ENCODE measurements at regions not wholly inside any gene's neighbourhood (a gene's known extent, or its start where the extent isn't known, plus 50 kb on each side); places are given as distances from the start of the nearest gene placed in this dataset.

DNA sequence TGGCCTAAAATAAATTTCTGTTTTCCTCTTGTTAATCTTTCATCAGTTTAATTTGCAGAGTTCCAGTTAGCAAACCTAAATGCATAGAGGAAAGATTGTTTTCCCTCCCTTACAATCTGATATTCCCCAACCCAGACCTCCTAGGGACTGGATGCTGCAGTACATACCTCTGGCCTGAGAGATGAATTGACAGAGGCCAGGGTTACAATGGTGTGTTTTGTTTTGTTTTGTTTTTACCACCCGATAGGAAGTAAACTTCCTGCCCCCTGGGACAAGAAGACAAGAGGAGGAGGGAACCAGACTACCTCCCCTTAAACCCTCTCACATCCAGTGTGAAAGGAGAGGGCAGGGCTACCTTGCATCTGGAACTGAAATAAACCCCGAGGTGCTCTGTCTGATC, 319.0 kb downstream of the LRFN2 start:
- no peak for DNase-seq (ENCODE audit: low spot score)

DNA sequence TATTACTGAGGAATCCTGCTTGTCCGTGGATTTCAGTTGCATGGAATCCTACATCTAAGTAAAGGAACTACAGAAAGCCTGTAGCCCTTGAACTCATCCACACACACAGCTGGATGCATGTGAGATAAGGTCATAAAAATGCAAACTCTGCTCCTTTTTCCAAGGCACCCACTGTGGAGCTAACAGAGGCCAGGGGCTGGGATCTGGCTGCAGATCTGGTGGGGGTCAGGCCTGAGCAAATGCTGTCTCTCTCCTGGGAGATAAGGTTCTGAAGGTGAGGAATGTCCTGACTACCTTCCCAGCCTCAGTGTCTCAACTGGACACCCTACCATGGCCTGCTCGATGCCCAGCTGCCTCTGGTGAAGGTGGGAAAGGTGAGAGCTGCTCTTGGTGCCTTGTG, 321.5 kb downstream of the LRFN2 start:
- no peak for DNase-seq (ENCODE audit: low spot score)

DNA sequence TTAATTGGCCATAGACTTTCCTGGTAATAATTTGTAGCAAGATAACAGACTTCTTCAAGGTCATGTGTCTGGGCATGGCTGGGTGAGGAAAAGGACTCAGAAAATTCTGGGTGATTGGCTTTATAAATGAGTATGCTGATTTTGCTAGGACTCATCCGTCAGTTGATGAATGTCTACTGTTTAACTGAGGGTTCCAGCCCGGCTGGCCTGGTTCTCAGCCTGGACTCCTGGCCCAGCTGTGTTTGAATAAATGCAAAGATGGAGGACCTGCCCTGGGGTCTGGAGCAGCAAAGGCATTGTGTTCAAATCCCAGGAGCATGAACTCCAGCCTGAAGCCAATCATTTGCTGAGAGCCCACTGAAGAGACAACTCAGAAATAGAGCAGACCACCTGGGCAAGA, 323.2 kb downstream of the LRFN2 start:
- DNase-seq (ENCODE audit: low spot score), result no peak

DNA sequence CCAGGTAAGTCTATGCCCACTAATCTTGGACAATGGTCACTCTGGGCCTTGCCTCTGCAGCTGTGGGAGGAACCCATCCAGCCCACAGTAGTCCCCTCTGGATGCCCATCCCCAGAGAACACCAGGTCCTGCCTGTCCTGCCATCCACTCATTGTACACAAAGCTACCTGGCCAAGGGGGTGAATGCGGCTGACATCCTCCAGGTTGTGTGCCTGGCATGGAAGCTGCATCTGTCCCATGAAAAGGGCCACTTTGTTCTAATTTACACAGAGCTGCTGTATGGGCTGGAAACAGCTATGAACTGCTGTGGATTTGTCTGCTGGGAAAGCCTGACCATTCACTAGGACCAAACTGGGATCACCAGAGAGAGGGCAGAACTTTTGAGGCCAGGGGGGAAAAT, 324.8 kb downstream of the LRFN2 start:
- no peak for DNase-seq (ENCODE audit: low spot score)

DNA sequence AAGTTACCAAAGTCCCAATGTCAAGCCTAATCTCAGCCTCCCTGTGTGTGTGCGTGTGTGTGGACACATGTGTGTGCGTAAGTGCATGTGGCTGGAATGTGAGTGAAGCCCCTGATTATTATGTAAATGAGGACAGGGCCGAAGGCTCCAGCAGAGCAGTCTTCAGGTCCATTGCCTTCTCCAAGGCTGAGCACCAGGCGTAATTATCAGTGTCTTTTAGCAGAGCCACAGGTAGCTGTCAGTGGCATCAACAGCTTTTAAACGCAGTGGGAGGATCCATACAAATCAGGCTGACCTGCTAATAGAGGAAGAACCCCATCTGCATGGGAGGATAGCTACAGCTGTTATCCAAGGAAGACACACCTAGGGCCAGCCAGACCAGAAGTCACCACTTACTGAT, 324.3 kb upstream of the MOCS1 start:
- DNase-seq (ENCODE audit: low spot score), result no peak

DNA sequence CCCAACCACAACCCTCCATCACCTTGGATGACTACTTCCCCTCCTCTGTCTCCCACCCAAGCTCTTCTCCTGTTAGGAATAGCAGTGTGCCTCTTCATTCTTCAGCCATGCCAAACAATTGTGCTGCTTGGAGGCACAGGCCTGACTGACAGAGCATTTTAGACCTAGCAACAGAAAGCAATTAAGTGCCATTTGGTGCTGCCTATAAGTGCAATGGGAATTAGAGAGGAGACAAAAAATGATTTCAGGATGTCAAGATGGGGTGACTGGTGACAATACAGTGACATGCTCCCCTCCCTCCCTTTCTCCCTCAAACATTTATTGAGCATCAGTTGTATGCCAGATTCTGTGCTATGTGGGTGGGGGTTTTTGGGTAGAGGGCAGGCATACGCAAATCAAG, 322.6 kb upstream of the MOCS1 start:
- DNase-seq (ENCODE audit: low spot score), result no peak

DNA sequence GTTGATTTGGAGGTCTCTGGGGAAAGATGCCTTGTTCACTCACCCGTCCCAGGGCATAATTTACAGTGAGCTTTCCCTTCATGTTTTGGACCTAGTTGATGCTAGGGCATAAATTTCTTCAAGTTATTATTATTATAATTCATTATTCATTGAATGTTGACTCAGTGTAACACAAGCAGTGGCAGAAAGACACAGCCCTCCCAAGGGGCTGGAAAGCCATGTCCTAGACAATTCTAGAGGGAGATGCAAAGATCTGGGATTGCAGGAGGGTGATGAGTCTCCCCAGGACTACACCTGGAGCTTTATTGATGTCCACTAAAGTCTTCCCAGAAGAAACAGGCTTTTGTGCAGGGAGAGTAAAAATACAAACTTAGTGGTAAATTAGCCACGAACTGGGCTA, 322.0 kb upstream of the MOCS1 start:
- DNase-seq (ENCODE audit: low spot score), result no peak

DNA sequence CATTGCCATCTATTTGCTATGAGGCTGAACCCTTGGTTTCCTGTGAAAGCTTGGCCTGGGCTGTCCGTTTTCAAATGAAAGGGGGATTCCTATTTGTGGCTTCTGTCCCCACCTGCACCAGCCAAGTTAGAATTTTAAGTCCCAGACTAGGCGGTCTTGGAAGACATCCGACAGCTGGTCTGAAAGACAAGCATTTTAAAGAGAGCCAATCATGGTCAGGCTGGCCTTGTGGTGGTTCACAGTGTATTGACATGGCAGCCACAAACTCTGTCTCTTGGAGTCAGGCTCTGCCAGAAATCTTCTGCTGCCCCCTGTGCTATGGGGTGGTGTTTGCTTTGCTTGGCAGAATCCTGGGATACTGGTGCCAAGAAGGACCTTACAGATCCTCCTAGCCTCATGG, 319.2 kb upstream of the MOCS1 start:
- DNase-seq (ENCODE audit: low spot score), result no peak

DNA sequence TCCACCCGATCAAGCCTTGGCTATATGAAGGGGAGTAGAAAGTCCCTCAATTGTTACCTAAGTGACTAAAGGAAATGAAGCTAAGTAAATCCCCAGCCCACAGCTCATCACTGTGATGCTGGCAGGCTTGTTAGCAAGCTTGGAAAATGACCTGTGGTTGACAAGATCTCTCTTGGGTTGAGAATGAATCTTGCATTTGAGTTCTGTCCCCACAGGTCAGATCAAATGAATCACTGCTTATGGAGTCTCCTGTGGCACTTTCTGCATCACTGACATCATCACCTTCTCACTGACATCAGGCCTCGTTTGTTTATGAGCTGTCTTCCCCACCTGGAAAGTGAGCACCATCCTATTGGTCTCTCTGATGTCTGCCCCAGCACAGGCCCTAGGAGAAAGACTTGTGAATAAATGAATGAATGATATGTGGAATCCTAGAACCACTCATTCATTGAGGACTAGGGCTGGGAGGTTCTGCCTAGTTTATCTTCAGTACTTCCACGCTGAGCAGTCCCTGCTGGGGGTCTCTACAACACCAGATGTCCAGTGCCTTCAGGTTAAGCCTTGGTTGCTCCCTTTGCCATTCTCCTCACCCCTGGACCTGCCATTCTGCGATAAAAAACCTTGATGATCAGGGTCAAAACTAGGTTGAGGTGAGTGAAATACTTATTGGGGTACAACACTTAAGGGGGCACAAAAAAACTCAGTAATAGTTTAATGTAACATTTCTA, 318.4 kb upstream of the MOCS1 start:
- no peak for DNase-seq (ENCODE audit: low spot score)

DNA sequence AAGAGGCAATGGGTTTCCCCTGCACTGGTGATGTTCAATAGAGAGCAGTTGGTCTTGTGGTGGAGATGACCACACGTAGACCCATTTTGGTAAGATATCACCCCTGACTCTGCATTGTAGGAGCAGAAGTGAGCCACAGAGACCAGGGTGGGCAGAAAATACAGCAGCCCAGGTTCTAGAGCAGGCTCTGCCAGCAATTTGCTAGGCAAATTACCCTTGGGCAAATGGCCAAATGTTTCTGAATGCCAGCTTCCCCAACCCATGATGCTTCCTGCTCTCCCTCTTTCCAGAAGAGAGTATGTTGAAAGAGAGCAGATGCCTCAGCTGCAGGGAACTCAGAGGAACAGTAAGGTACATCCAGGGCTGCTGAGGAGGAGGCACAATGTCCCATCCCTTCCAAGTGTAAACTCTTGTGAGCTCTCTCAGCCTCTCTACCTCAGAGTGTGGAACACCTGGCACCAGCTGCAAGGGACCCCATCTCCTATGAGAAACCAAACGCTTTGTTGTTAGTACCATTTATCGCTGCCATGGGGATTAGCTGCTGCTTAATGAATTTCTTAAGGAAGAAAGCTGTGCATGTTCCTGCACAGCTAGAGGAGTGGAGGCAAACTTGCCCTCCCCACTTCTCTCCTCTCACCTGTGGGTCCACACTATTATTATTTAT, 317.5 kb upstream of the MOCS1 start:
- DNase-seq (ENCODE audit: low spot score), result no peak

DNA sequence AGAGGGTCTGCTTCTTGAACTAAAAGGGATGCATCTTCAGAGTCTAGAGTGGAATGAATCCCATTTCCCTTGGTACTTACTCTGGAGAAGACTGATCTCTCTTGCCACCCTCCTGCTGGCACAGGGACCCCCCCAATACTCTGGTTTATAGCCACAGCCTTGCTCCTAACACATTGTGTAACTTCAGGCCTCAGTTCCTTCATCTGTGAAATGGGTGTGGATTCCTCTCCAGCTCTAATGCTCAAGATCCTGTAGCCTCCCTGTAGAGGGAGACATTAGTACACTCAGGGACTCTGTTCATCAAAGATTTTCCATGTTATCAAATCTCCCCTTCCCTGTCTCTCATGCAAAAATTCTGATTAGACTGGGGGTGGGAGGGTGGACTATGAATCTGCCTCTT, 315.7 kb upstream of the MOCS1 start:
- DNase-seq (ENCODE audit: low spot score), result no peak

DNA sequence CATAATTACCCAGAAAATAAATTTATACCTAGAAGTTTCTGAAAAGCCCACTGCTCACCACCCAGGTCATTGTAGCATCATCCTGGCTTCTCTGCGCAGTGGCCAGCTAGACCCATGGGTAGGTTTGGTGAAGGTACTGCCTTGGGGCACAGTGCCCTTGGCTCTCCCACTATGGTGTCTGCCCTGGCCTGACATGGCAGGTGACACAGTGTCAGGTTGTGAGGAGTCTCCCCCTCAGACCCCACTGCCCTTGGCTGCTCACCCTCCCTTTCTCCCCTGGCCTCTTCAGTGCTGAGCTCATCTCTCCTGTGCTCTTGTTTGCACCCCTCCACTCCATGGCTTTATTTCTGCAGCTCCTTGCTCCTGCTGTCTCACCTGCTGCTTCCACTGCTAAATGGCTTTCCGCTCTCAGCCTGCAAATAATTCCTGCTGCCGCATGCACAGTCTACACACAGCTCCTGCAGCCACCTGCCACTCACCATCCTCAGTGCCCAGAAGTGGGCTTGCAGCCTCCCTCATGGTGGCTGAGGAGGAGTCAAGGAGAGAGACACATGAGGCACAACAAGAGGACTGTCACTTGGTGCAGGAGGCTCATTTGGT, 313.4 kb upstream of the MOCS1 start:
- DNase-seq (ENCODE audit: low spot score), result no peak

DNA sequence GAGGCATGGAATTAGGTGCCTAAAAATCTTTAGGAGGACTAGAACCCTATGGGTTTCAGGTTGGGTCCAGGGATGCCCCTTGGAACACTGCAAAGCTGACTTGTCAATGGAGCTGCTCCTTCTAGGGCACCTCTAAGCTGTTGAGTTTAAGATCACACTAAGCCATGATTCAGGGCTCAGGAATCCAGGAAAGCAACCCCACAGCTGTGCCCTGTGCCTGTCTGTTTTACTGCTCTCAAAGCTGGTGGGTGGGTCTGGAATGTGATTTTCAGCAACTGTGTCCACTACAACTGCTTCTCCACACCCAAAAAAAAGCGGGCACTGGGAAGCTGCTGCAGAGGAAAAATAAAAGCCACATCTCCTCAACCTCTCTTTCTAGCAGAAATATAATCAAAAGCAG, 310.4 kb upstream of the MOCS1 start:
- no peak for DNase-seq (ENCODE audit: low spot score)

DNA sequence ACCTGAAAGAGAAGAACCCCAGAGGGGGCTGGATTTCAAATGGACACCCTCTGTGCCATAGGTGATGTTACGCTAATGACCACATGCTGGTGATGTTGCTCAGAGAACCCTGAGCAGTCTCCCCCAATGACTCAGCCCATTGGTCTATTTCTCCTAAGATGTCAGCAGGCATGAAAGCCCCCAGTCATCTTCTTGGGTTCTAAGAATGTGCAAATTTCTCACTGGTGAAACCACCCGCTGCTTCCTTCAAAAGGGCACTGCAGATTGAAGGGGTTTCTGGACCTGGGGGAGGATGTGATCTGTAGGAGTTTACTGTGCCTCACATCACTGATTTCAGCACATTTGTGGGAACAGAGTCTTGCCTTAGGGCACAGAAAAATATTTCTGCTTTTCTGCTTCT, 298.4 kb upstream of the MOCS1 start:
- DNase-seq (ENCODE audit: low spot score), result no peak

DNA sequence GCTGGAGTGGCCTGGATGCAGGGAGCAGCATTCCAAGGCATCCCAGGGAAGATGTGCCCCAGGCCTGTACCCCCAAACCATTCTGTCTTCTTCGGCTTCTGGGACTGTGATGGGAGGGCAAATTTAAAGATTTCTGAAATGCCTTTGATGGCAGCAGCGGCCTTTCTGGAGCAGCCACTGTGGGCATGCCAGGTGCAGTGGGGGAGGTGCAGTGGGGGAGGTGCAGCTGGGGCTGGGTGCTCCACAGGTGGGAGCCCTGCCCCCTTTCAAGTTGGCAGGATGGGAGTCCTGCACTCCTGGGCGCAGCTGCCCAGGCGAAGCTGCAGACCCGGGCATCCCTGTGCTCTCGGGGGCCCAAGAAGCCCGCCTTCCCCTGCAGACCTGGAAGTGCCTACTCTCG, 293.5 kb upstream of the MOCS1 start:
- DNase-seq (ENCODE audit: low spot score), result no peak

DNA sequence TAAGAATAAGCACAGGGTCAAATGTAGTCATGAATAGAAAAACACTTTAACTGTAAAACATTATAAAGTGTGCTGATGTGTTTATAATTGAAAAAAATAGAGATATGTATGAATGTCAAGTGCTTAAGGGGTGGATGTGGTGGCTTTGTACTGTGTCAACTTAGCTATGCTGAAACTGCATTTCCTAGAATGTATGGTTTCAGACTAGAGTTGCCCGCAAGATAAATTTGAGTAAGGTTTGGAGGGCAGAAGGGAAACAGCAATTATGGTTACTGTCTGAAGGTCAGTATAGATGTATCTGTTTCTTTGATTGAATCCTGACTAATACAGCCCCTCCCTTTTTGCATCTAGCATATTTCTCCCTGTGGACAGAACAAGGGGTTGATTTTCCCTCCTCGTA, 288.1 kb upstream of the MOCS1 start:
- DNase-seq (ENCODE audit: low spot score), result no peak

DNA sequence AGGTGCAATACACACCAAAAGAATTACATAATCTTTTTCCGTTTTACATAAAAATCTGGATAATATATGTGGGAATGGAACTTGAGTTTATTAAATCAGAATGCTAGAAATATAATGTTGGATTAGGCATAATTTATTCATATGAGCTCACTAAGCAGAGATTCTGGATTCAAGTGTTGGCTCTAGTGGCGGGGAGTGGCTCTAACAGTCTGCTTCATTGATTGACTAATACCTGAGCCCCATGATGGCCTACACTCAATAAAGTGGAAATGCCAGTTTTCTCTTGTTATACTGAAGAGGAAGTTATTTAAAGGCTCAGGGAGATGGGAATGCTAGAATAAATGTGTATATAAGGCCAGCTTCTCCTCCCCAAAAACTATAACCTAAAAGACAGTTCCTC, 285.5 kb upstream of the MOCS1 start:
- DNase-seq (ENCODE audit: low spot score), result no peak

DNA sequence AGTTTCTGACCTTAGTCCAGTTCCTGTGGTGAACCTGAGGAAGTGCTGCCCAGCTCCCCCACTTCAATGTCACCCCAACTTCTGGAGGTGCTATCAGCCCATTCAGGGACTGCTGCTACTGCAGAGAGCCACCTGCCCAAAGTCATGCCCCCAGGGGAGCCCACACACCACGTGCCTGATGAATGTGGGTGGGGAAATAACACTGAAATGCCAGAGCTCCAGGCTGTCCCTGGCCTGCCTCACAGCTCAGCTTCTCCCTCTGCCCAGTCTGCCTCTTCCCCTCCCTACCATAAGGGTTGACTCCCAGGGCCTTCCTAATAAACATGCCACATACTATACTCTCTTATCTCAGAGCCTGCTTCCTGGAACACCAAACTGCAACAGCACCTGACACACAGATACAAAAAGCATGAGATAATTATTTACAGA, 276.4 kb upstream of the MOCS1 start:
- DNase-seq (ENCODE audit: low spot score), result no peak

DNA sequence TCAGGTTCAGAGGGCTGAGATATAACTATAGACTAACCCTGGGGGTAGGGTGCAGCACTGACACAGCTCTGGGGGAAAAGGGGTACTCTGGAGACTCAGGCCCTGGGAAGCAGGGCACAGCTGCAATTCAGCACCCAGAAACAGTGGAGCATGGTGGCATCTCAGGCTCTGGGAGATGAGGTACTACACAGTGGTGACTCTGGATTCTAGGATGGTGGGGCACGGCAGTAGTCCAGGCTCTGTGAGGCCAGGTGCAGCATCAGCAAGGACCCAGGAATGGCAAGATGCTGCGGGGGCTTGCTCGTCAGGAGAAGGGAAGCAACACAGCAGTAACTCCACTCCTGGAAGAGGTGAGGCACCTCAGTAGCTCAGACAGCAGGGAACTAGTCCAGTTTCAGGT, 271.5 kb upstream of the MOCS1 start:
- no peak for DNase-seq (ENCODE audit: low spot score)

DNA sequence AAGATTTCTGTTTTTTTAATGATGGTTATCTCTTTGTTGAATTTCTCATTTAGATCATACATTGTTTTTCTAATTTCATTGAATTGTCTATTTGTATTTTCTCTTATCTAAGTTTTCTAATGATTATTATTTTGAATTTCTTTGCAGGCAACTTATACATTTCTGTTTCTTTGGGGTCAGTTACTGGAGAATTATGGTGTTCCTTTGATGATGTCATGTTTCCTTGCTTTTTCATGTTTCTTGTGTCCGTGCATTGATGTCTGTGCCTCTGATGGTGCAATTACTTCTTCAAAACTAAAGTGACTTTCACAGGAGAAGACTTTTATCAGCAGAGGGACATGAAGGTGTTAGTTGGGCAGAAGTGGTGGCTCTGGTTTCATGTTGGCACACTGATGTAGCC, 270.7 kb upstream of the MOCS1 start:
- no peak for DNase-seq (ENCODE audit: low spot score)

DNA sequence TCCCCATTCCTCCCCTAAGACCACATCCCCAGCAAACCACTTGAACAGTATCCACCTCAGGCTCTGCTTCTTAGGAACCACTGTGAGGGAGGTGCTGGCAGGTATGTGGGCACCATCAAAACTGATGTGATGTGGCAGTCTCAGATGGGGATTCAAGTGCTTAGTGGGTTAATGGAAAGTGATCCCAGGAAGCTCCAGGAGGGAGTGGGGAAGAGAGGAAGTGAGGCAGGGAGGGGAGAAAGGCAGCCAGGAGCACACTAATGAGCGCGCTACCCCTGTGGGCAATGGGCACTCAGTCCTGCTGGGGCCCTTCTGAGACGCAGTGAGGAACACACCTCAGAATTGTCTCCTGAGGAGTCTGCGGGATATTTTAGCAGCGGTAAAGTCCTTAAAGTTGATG, 263.1 kb upstream of the MOCS1 start:
- DNase-seq (ENCODE audit: low spot score), result no peak

DNA sequence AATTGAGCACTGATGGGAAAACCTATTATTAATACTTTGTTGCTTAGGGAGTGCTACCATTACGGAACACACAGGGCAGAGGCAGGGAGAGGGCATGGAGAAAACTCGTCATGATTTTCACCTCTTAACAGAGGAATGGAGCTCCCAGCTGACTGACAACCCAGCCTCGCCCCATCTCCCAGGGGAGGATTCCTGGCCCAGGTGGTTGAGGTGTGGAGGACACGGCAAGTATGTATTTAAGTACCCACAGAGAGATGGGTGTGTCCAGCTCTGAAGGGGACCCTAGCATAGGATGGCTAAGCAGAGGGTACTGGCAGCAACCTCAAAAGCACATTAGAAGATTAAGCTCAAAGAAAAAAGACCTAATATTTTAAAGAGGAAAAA, 261.9 kb upstream of the MOCS1 start:
- DNase-seq (ENCODE audit: low spot score), result no peak

DNA sequence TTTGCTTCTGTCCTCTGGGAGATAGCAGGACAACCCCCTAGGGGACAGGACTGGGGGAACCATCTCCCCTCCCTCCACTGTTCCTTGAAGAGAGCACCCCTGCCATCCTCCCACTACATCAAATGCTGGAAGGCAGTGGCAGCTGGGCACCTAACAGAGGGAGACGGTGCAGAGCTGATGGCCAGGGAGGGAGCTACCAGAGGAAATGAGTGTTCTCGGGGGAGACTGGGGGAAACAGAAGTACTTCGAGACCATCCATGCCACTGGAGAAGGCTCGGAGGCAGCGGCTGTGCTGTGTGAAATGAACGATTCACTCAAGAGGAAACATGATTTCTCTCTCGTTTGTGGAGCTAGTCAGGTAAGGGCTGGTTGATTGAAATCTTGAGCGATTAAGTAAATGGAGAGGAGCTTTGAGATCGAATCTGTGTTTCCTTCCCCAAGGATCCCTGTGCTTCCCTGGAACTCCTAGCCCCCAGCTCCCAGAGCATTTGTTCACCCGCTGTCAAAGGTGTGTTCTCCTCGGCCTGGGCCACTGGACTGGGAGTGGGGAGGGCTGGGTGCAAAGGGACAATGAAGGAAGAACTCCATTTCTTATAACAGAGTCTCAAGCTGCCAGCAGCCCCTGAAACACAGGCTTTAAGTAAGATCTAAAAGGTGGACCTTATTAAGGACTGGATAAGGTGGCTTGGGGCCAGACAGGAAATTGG, 261.3 kb upstream of the MOCS1 start:
- no peak for DNase-seq (ENCODE audit: low spot score)
